ENCODE measurements at regions not wholly inside any gene's neighbourhood (a gene's known extent, or its start where the extent isn't known, plus 50 kb on each side); places are given as distances from the start of the nearest gene placed in this dataset.

DNA sequence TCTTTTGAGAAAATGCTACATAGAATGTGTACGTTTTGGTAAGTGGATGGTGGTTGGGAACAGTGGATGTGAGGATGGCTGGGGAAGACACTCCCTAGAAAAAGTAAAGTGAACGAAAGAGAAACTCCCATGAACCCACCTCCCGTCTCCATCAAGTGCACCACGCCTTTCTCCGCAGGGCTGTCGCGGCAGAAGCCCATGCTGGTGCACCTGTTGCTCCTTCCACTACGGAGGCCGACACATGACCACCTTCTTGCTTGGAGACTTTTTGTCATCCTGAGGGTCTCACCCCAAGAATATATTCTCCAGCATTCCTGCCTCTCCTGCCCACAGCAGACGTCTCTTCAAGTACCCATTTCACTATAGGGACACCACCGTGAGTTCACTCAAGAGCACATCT, 630.4 kb upstream of the PFKP start:
- TF ChIP-seq, protein P1, sequence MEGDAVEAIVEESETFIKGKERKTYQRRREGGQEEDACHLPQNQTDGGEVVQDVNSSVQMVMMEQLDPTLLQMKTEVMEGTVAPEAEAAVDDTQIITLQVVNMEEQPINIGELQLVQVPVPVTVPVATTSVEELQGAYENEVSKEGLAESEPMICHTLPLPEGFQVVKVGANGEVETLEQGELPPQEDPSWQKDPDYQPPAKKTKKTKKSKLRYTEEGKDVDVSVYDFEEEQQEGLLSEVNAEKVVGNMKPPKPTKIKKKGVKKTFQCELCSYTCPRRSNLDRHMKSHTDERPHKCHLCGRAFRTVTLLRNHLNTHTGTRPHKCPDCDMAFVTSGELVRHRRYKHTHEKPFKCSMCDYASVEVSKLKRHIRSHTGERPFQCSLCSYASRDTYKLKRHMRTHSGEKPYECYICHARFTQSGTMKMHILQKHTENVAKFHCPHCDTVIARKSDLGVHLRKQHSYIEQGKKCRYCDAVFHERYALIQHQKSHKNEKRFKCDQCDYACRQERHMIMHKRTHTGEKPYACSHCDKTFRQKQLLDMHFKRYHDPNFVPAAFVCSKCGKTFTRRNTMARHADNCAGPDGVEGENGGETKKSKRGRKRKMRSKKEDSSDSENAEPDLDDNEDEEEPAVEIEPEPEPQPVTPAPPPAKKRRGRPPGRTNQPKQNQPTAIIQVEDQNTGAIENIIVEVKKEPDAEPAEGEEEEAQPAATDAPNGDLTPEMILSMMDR (conservative IDR thresholded peaks at IDR 0.05; ENCODE audit: low read depth, low read length): no peak
- TF ChIP-seq EZH2phosphoT487 (IDR thresholded peaks at IDR 0.05; ENCODE audit: borderline replicate concordance, low read length): no peak

All from PC-3 (cell line).